GM21737 (cell line): ENCODE measurements at regions not wholly inside any gene's neighbourhood (a gene's known extent, or its start where the extent isn't known, plus 50 kb on each side); places are given as distances from the start of the nearest gene placed in this dataset.
"Not testable (repeated sequence)": the region's sequence is repeated elsewhere in the genome, so short reads cannot be mapped to it uniquely, and the experiment has no call there.

Experiments
- ATAC-seq: cut with Tn5 transposase; IDR thresholded peaks from one replicate; pipeline ENCODE4 v1.9.1; 2021; ENCODE audit warnings: mild to moderate bottlenecking, moderate library complexity; ENCODE audit not compliant: unreplicated experiment

- no peak for ATAC-seq
Measured at GRCh38 chr4:178138491-178138890, 696.3 kb upstream of the AGA start.

DNA sequence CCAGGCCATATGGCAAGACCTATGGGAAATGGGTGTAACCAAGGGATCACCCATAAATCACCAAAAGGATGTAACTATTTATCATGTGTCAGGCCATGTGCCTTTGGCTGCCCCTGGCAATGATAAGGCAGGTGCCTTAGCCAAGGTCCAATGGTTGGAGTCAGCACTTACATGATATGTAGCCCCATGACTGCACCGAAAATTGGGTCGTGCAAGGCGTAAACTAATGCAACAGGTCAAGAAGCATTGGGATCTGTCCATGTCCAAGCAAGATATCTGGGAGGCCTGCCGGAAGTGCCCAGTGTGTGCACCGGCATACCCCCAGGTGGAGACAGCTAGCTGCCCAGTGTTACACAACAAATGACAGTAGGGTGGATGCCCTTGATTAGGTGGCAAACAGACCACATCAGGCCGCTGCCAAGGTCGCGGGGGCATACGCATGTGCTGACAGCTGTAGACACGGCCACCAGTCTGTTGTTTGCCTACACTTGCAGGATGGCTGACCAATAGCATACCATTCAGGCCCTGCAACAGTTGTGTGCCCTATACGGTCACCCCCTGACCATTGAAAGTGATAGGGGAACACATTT lies 698.2 kb upstream of the AGA start:
- no peak for ATAC-seq

DNA sequence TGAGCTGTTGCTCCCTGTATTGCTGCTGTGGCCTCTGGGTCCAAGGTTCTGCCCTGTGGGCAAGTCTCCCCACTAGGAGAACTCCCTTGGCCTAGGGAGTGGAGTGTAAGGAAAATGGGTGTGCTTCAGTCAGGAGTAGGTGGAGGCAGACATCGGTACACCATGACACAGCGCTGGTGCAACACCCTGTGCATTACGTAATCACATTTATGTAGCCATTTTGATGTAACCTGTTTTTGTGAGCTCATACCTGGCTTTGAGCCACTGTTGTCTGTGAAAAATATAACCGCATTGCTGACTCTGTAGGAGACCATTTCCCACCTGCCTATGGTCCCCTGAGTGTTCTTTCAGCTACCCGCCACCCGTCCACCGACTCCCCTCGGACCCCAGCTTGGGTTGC lies 700.5 kb upstream of the AGA start:
- ATAC-seq = no peak

- no peak for ATAC-seq
Measured at GRCh38 chr4:178148106-178148505, 705.9 kb upstream of the AGA start.

- no peak for ATAC-seq
Measured at GRCh38 chr4:178165251-178165950, 723.2 kb upstream of the AGA start.

- ATAC-seq = no peak
Measured at GRCh38 chr4:178165951-178166308, 723.7 kb upstream of the AGA start.

DNA sequence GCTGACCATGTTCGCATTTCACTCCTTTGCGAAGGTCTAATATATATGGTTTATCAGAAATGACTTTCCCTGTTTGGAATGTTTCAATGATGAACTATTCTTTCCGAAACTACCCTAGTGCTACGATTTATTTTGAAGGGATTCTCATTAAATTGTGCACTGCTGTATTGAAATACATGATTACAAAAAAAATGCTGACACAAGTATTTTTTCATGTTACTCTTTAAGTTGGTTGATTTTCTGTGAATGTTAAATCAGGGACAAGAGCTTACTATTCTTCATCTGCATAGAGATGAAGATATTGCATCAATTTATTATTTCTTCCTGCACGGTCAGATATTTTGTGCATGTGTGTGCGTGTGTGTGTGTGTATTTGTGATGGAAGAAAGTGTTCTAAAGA lies 731.5 kb upstream of the AGA start:
- no peak for ATAC-seq

GRCh38 chr4:178174756-178175155 lies 732.5 kb upstream of the AGA start:
- ATAC-seq = no peak

DNA sequence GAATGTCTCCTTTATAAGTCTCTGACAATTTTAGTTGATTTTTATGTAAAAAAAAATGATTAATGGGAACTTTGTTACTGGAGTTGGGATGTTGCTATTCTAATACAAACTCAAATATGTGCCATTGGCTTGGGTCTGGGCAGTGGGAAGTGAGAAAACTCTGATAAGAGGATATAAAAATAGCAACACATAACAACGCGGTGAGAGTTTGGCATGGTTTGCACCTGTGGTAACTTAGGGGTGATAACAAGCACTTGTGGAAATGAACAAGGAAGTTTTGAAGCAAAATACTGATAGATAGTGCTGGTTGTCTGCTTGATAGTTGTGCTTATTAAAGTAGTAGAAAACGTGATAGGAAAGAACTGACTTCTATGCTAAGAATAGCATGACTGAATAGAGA lies 743.3 kb upstream of the AGA start:
- no peak for ATAC-seq

DNA sequence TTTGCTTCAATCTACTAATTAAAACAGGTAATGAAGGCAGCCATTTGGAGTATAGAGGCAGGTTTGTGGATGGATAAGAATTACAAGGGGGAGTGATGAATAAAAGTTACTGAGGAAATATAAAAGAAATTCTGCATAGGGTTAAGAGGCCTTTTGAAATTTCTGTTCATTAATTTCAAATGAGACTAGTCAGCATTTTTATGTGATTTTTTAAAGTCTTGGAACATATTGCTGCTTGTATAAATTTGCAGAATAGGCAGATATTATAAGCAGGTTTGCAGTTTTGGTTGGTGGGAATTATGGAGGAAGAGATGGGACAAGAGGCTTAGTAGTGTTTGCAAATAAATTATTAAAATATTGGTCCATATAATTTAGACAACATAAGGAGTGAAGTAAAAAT lies 750.4 kb upstream of the AGA start:
- no peak for ATAC-seq

- no peak for ATAC-seq
Measured at GRCh38 chr4:178196751-178197374, 754.6 kb upstream of the AGA start.

- no peak for ATAC-seq
Measured at GRCh38 chr4:178198691-178199090, 756.5 kb upstream of the AGA start.

DNA sequence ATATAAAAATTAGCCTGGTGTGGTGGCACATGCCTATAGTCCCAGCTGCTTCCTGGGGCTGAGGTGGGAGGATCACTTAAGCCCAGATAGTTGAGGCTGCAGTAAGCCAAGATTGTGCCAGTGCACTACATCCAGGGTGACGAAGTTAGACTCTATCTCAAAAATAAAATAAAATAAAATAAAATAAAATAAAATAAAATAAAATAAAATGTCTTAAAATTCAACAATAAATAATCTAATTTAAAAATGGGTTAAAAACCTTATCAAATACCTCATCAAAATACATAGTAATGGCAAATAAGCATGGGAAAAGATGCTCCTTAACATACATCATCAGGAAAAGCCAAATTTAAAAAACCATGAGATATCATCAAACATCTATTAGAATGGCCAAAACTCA lies 760.2 kb upstream of the AGA start:
- ATAC-seq = no peak

GRCh38 chr4:178205826-178206225 lies 763.6 kb upstream of the AGA start:
- ATAC-seq = no peak

DNA sequence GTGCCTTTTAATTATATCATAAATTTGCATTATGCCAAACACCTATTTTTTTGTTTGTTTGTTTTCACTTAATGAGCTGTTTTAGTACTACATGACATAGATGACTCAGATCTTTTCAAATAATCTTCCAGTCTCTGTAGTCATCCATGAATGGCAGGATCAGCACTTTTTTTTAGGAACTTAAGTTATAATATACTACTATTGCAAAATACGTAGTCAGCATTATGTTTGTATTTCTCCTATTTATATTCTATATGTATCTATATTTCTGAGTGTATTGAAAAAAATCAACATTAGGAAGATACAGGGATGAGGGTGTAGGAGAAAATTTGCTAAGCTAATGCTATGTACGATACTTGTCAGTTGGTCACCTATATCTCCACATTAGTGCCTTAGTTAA lies 773.1 kb upstream of the AGA start:
- ATAC-seq = no peak

GRCh38 chr4:178215763-178216162 lies 773.5 kb upstream of the AGA start:
- no peak for ATAC-seq

- ATAC-seq = not testable (repeated sequence)
Measured at GRCh38 chr4:178226421-178226820, 784.2 kb upstream of the AGA start.

GRCh38 chr4:178233906-178234305 lies 791.7 kb upstream of the AGA start:
- ATAC-seq = no peak

- no peak for ATAC-seq
Measured at GRCh38 chr4:178240891-178241290, 798.7 kb upstream of the AGA start.

- no peak for ATAC-seq
Measured at GRCh38 chr4:178241601-178242118, 799.4 kb upstream of the AGA start.

- no peak for ATAC-seq
Measured at GRCh38 chr4:178242655-178243054, 800.4 kb upstream of the AGA start.

DNA sequence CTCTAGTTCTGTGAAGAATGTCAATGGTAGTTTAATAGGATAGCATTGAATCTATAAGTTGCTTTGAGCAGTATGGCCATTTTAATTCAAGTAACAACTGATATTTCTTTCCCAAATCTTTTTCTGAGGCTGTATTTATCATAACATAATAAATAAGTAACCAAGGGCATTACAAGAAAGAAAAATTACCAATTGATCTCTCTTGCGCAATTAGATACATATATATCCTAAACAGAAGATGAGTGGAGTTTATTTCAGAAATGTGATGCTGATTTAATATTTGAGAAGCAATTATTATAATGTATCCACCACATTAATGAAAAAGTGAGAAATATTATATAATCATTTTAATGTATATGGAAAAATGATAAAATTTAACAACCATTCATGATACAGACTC lies 802.5 kb upstream of the AGA start:
- no peak for ATAC-seq
